PC-3 (cell line): ENCODE measurements at regions not wholly inside any gene's neighbourhood (a gene's known extent, or its start where the extent isn't known, plus 50 kb on each side); places are given as distances from the start of the nearest gene placed in this dataset.
"Not testable (repeated sequence)": the region's sequence is repeated elsewhere in the genome, so short reads cannot be mapped to it uniquely, and the experiment has no call there.

Experiments
- ATAC-seq: fragments of 200-7000 bp; cut with Tn5 transposase; 2 replicates; pipeline ENCODE4 v1.9.1; 2020; ENCODE audit warnings: mild to moderate bottlenecking, moderate library complexity
- BruUV-seq: library from RNA; stranded (reverse); fragments of 400-500 nt; replicated peaks from 2 replicates; lab custom pipeline; 2021; lab: Mats Ljungman, UMichigan
- CTCF ChIA-PET: fragments of 300-600 bp; sonication (Branson Sonifier 250); formaldehyde crosslinking; loops from one replicate; lab custom pipeline; 2022; ENCODE audit warnings: antibody characterized with exemption; lab: Charles Lee
- POLR2A ChIA-PET: fragments of 300-600 bp; sonication (Branson Sonifier 250); formaldehyde crosslinking; loops from one replicate; lab custom pipeline; 2022; ENCODE audit warnings: antibody characterized with exemption; ENCODE audit not compliant: unreplicated experiment; lab: Charles Lee
- DNase-seq: peaks from one replicate; pipeline ENCODE4 v3.0.0-alpha.2; 2015
- H2AFZ ChIP-seq: fragments of 300-600 bp; sonication (generic); 2 replicates; pipeline ENCODE4 v1.6.0; 2016; ENCODE audit warnings: antibody characterized with exemption, low read length
- H3F3A ChIP-seq: fragments of 300-600 bp; sonication (generic); one replicate; pipeline ENCODE4 v1.6.0; 2017; ENCODE audit warnings: antibody characterized with exemption, low read length, control low read depth, mild to moderate bottlenecking; ENCODE audit not compliant: unreplicated experiment
- H3K27ac ChIP-seq: fragments of 300-600 bp; sonication (generic); 2 replicates; pipeline ENCODE4 v1.5.1; 2016; ENCODE audit warnings: mild to moderate bottlenecking, low read length
- H3K27me3 ChIP-seq: fragments of 300-600 bp; sonication (generic); 2 replicates; pipeline ENCODE4 v1.6.1; 2016; ENCODE audit warnings: low read length, mixed read lengths
- H3K36me3 ChIP-seq: fragments of 300-600 bp; sonication (generic); 2 replicates; pipeline ENCODE4 v1.6.1; 2016; ENCODE audit warnings: low read depth, mixed run types, low read length, mixed read lengths
- H3K4me1 ChIP-seq: fragments of 300-600 bp; sonication (generic); 2 replicates; pipeline ENCODE4 v1.5.1; 2016; ENCODE audit warnings: low read length; ENCODE audit not compliant: insufficient read depth
- H3K4me2 ChIP-seq: fragments of 300-600 bp; sonication (generic); 2 replicates; pipeline ENCODE4 v1.6.0; 2016; ENCODE audit warnings: low read length
- H3K4me3 ChIP-seq: fragments of 300-600 bp; sonication (generic); 2 replicates; pipeline ENCODE4 v1.5.1; 2016; ENCODE audit warnings: mild to moderate bottlenecking, low read length, mixed read lengths
- H3K79me2 ChIP-seq: fragments of 300-600 bp; sonication (generic); 2 replicates; pipeline ENCODE4 v1.6.1; 2017; ENCODE audit warnings: low read length, mixed read lengths
- H3K9ac ChIP-seq: fragments of 300-600 bp; sonication (generic); 2 replicates; pipeline ENCODE4 v1.6.0; 2016; ENCODE audit warnings: mild to moderate bottlenecking, low read length
- H3K9me2 ChIP-seq: fragments of 300-600 bp; sonication (generic); replicated peaks from 2 replicates; pipeline ENCODE4 v1.6.1; 2016; ENCODE audit warnings: mixed run types, low read length, mixed read lengths
- H3K9me3 ChIP-seq: fragments of 300-600 bp; sonication (generic); 2 replicates; pipeline ENCODE4 v1.6.1; 2016; ENCODE audit warnings: low read length, mixed read lengths
- H4K20me1 ChIP-seq: fragments of 300-600 bp; sonication (generic); 2 replicates; pipeline ENCODE4 v1.6.1; 2016; ENCODE audit warnings: low read length, mixed read lengths
- CTCF ChIP-seq: fragments of 300-600 bp; sonication (generic); conservative IDR thresholded peaks from 2 replicates; pipeline ENCODE4 v1.5.1; 2017; ENCODE audit warnings: antibody characterized with exemption, low read depth, mild to moderate bottlenecking, low read length
- EZH2 ChIP-seq: fragments of 300-600 bp; sonication (generic); IDR thresholded peaks from one replicate; pipeline ENCODE4 v1.6.1; 2017; ENCODE audit warnings: antibody characterized with exemption, mild to moderate bottlenecking, low read length; ENCODE audit not compliant: unreplicated experiment
- EZH2phosphoT487 ChIP-seq: fragments of 300-600 bp; sonication (generic); IDR thresholded peaks from 2 replicates; pipeline ENCODE4 v1.6.1; 2018; ENCODE audit warnings: mild to moderate bottlenecking, antibody characterized with exemption, low read length, borderline replicate concordance
- intact Hi-C: fragments of 100-400 bp; cut with micrococcal nuclease; formaldehyde crosslinking; loops from 2 replicates; pipeline ENCODE4 v1.9.0; 2023

- H3K27me3 ChIP-seq: peaks cover 19% of the 10 kb centered on the region
- CTCF ChIA-PET: no interaction called here
- H3K9me2 ChIP-seq: no peaks in the 10 kb centered on the region
- H3K36me3 ChIP-seq: no peaks in the 10 kb centered on the region
- DNase-seq: no peak
- no peaks in the 10 kb centered on the region for H4K20me1 ChIP-seq
- intact Hi-C loops: no loop called here
- no TSS peak for BruUV-seq
- no peak overlapping the region for H2AFZ ChIP-seq
- no peak overlapping the region for H3K27ac ChIP-seq
- H3F3A ChIP-seq: no peaks in the 10 kb centered on the region
- H3K4me3 ChIP-seq: no peak overlapping the region
- H3K9me3 ChIP-seq: no peaks in the 10 kb centered on the region
- H3K79me2 ChIP-seq: no peaks in the 10 kb centered on the region
- no peak overlapping the region for H3K9ac ChIP-seq
- no peak for ATAC-seq
- POLR2A ChIA-PET: no interaction called here
- H3K4me2 ChIP-seq: no peak overlapping the region
- TF ChIP-seq EZH2phosphoT487: no peak
- no peak for TF ChIP-seq CTCF
- no peak for TF ChIP-seq EZH2
- no peaks in the 10 kb centered on the region for H3K4me1 ChIP-seq
Observed at GRCh38 chr12:131430158-131430742, 280.6 kb upstream of the SFSWAP start.

- not testable (repeated sequence) for ATAC-seq, BruUV-seq
Observed at GRCh38 chr12:131431126-131431655, 279.7 kb upstream of the SFSWAP start.

GRCh38 chr12:131432532-131433260 is 278.2 kb upstream of the SFSWAP start:
- H4K20me1 ChIP-seq: no peaks in the 10 kb centered on the region
- no peak for ATAC-seq
- H3K27ac ChIP-seq: no peak overlapping the region
- TF ChIP-seq EZH2phosphoT487 (no peak), EZH2 (no peak), CTCF (no peak)
- H3K27me3 ChIP-seq: peaks cover 26% of the 10 kb centered on the region
- POLR2A ChIA-PET: no interaction called here
- no peaks in the 10 kb centered on the region for H3K9me2 ChIP-seq
- no peak for DNase-seq
- no peaks in the 10 kb centered on the region for H3K79me2 ChIP-seq
- BruUV-seq: no TSS peak
- no peak overlapping the region for H2AFZ ChIP-seq
- H3K4me2 ChIP-seq: no peak overlapping the region
- H3K4me3 ChIP-seq: no peak overlapping the region
- no peaks in the 10 kb centered on the region for H3F3A ChIP-seq
- no peaks in the 10 kb centered on the region for H3K4me1 ChIP-seq
- H3K9me3 ChIP-seq: no peaks in the 10 kb centered on the region
- no peak overlapping the region for H3K9ac ChIP-seq
- CTCF ChIA-PET: no interaction called here
- H3K36me3 ChIP-seq: no peaks in the 10 kb centered on the region
- intact Hi-C loops: no loop called here

More at GRCh38 chr12:131431126-131431655, 279.7 kb upstream of the SFSWAP start:
- intact Hi-C loops, H3K4me2 ChIP-seq, H2AFZ ChIP-seq, H3K4me3 ChIP-seq, H3K79me2 ChIP-seq, H3K9me2 ChIP-seq, H4K20me1 ChIP-seq, H3K9ac ChIP-seq, DNase-seq, H3K9me3 ChIP-seq, H3K4me1 ChIP-seq, POLR2A ChIA-PET, H3F3A ChIP-seq, H3K36me3 ChIP-seq, CTCF ChIA-PET, H3K27ac ChIP-seq: not testable (repeated sequence)
- peaks cover 19% of the 10 kb centered on the region for H3K27me3 ChIP-seq
